ENCODE measurements at regions not wholly inside any gene's neighbourhood (a gene's known extent, or its start where the extent isn't known, plus 50 kb on each side); places are given as distances from the start of the nearest gene placed in this dataset.
A peak's percentile ranks its signal among the peaks of the same experiment; 100 is the strongest.

DNA sequence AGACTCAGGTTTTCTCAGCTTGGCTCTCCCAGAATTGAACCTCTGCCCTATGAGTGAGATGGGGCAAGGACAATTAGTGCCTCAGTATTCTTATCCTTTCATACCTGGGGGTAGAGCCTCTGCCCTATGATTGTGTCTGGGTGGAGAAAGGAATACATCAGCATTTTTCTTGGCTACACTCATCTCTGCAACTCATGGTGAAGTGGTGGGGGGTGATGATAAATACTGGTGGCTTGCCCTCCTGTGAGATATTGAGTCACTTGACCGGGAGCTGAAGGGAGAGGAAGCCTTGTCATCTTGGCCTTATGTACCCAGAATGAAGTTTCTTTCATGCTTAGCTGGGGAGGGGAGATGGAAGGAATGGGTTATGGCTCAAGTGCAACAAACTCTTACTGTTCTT is 71.3 kb upstream of the ENOX2 start:
- DNase-seq (ENCODE audit: low read depth in 3 of 3, low spot score in 2 of 3) = no peak

DNA sequence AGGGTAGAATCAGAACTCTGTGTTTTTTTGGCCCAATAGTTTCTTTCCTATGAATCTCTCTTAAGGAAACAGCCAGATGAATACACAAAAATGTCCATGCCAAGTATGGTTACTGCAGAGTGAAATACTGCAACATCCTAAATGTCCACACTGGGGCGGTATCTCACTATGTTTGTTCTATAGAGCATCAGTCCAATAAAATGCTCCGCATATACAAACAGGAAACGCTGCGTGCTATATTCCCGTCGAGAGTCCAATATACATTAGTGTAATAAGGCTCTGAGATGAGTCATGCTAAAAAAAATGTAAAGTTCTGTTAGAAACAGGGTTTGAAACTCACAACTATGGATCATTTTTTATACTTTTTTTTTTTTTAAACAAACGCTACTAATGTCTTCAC is 72.9 kb upstream of the ENOX2 start:
- DNase-seq (ENCODE audit: low read depth in 3 of 3, low spot score in 2 of 3) = peak in 1 of 3 donors; percentile 19

DNA sequence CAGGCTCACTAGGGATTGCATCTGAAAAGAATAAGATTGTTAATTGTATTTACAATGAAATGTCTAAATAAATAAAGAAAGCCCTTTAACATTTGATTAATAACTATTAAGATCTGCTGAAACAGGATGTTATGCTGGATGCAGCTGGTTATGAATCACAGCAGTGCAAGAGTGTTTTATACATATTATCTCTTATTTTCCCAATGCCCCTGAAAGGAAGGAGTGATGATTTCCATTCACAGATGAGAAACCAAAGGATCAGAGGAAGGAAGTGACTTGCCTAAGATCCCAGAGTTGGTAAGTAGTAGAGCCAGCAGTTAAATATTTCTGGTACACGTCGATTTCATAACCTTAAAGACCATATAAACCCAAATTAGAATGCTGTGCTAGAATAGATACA is 76.3 kb upstream of the ARHGAP36 start:
- DNase-seq (ENCODE audit: low read depth in 3 of 3, low spot score in 2 of 3) = no peak

DNA sequence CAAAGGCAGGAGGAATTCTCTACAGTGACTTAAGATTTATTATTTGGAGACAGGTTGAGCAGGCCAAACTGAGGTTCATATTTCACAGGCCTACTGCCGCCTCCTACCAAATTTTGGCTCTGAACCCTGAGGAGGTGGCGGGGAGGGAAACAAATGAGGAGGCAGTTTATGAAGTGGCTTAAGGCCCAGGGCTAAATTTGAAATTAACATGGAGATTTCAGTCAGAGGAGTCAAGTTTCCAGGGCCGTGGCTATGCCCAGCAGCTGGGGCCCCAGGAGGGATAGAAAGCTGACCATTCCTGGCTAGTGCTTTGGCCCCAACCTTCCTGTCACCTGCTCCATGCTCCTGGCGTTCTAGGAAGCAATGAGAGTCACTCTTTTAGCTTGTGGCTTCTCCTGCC is 73.4 kb upstream of the ARHGAP36 start:
- DNase-seq (ENCODE audit: low read depth in 3 of 3, low spot score in 2 of 3) = no peak

DNA sequence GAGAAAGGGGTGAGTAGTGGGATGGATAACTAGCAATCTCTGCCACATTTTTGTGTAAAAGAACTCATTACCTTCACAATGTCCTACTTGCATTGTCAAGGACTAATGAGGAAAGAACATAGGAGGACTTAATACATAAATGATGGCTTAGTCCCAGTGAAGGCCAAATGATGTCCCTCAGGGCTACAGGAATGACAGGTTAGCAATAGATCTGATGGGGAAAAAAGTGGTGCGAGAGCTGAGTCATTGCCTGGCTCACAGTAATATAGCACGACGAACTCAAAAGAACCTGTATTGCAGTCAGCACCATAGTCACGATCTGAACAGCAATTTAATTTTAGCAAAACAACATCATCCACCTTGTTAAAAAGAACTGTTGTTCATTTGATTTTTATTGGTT is 70.9 kb upstream of the ARHGAP36 start:
- DNase-seq (ENCODE audit: low read depth in 3 of 3, low spot score in 2 of 3) = no peak

DNA sequence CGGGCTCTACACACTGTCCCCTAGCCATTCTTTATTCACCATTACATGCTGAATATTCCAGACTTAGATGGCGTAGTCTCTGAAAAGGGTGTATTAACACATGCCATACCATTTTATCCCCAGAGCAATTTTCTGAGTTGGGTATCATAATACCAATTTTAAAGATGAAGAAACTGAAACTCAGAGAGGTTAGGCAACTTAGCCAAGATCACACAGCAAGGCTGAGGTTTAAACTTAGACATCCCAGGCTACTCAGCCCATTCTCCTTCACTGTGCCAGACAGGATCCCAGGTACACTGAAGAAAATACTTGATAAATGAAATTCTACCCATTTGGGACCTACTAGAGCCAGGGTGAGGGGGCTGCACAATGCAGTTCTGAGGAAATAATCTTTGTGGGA is 67.4 kb upstream of the ARHGAP36 start:
- no peak for DNase-seq (ENCODE audit: low read depth in 3 of 3, low spot score in 2 of 3)

DNA sequence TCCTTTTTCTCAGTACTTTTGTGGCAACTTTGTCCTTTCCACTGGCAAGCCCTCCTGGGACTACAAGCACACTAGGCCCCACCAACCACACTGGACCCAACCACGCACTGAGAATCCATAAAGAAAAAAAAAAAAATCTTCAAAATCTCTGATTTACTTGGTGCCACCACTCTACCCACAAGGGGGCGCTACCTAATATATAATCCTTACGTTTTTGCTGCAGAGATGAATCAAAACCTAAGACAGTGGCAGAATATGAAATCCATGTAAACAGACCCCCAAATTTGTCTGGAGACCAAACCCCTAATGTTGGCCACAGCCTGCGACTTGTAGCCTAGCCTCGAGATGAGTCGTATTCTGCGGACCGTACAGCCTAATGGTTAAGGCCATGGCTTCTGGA is 63.5 kb upstream of the ARHGAP36 start:
- DNase-seq (ENCODE audit: low read depth in 3 of 3, low spot score in 2 of 3) = no peak

DNA sequence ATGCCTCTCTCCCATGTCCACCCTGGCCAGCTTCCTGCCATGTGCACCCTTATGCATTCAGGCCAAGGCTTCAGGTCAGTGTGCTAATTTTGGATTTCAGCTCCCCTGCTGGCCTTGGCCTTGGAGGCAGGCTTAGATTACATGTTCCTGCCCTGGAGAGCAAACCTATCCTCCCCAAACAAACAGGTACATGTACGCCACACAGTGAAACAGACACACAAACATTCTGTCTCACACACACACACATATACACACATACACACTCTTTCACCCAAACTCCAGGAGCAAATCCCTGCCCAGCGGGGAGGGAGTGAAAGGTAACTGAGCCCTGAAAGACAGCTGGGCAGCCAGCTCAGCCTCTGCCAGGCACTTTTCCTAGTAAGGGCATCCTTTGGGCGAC is 62.7 kb upstream of the ARHGAP36 start:
- no peak for DNase-seq (ENCODE audit: low read depth in 3 of 3, low spot score in 2 of 3)

DNA sequence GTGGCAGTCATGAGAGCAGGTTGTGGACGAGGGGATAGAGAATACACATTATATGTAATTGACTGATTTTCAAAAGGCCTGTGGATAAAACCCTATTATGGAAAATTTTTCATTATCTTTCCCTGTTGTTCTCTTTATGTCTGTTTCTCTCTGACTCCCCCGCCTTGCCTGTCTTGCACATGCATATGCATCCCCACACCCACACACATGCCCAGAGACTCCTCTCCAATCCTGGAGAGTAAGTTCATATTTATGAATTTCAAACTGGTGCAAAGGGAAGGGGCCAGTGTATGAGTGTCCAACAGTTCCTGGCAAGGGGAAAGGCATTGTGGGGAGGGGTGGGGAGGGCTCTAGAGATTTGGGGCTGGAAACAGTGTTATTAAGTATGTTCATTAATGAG is 60.8 kb upstream of the ARHGAP36 start:
- DNase-seq (ENCODE audit: low read depth in 3 of 3, low spot score in 2 of 3) = no peak

DNA sequence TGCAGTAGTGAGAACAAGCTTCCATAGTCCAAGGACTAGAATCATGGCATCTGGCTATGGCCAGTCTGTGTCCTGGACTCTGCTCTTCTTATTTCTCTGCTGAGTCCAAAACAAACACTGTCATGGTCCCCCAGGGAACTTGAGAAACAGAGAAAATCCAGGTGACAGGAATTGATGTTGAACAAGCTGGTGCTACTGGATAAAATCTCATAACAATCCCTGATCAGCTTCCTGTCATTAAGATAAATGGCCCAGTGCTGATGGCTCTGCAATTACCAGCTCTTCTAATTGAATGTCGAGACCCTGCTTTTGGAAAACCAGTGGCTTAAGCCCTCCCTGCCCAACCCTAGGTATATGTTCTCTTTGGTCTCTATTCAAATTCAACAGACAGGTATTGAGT is 58.8 kb upstream of the ARHGAP36 start:
- DNase-seq (ENCODE audit: low read depth in 3 of 3, low spot score in 2 of 3) = no peak

Measured in right renal cortex interstitium (tissue), 3 donors.